Loucy (cell line): ENCODE measurements at regions not wholly inside any gene's neighbourhood (a gene's known extent, or its start where the extent isn't known, plus 50 kb on each side); places are given as distances from the start of the nearest gene placed in this dataset.

Experiments
- H2AFZ ChIP-seq: fragments of 200-600 bp; sonication (generic); 2 replicates; pipeline ENCODE4 v1.6.0; 2016; ENCODE audit warnings: antibody characterized with exemption, mild to moderate bottlenecking, low read length, moderate library complexity
- H3F3A ChIP-seq: fragments of 200-600 bp; 2 replicates; pipeline ENCODE4 v1.6.0; 2016; ENCODE audit warnings: antibody characterized with exemption, low read depth, mild to moderate bottlenecking
- H3K27me3 ChIP-seq: fragments of 200-600 bp; sonication (generic); 2 replicates; pipeline ENCODE4 v1.6.1; 2014; ENCODE audit warnings: low read length, mild to moderate bottlenecking; ENCODE audit not compliant: insufficient read depth, poor library complexity, severe bottlenecking
- H3K36me3 ChIP-seq: fragments of 200-600 bp; sonication (generic); 2 replicates; pipeline ENCODE4 v1.6.1; 2016; ENCODE audit warnings: low read length; ENCODE audit not compliant: insufficient read depth
- H3K4me1 ChIP-seq: fragments of 200-600 bp; sonication (generic); 2 replicates; pipeline ENCODE4 v1.5.1; 2014; ENCODE audit warnings: low read length, mild to moderate bottlenecking; ENCODE audit not compliant: insufficient read depth, poor library complexity, severe bottlenecking
- H3K4me2 ChIP-seq: fragments of 200-600 bp; sonication (generic); 2 replicates; pipeline ENCODE4 v1.6.0; 2014; ENCODE audit warnings: antibody characterized with exemption, low read length, low read depth, mild to moderate bottlenecking; ENCODE audit not compliant: poor library complexity, severe bottlenecking
- H3K4me3 ChIP-seq: fragments of 200-600 bp; sonication (generic); 2 replicates; pipeline ENCODE4 v1.5.1; 2014; ENCODE audit warnings: low read length, mild to moderate bottlenecking, mixed read lengths; ENCODE audit not compliant: poor library complexity, severe bottlenecking
- H3K79me2 ChIP-seq: fragments of 200-600 bp; sonication (generic); 2 replicates; pipeline ENCODE4 v1.6.1; 2014; ENCODE audit warnings: low read length; ENCODE audit not compliant: insufficient read depth
- H3K9ac ChIP-seq: fragments of 200-600 bp; sonication (generic); 2 replicates; pipeline ENCODE4 v1.6.0; 2014; ENCODE audit warnings: mild to moderate bottlenecking, low read depth, low read length, moderate library complexity; ENCODE audit not compliant: poor library complexity, severe bottlenecking
- H3K9me2 ChIP-seq: fragments of 200-600 bp; sonication (generic); replicated peaks from 2 replicates; pipeline ENCODE4 v1.6.1; 2016; ENCODE audit warnings: low read depth, low read length, mixed read lengths
- H3K9me3 ChIP-seq: fragments of 200-600 bp; sonication (generic); 2 replicates; pipeline ENCODE4 v1.6.1; 2014; ENCODE audit warnings: mild to moderate bottlenecking, antibody characterized with exemption, low read length, low read depth; ENCODE audit not compliant: insufficient read depth
- H4K20me1 ChIP-seq: fragments of 200-600 bp; sonication (generic); 2 replicates; pipeline ENCODE4 v1.6.0; 2014; ENCODE audit warnings: antibody characterized with exemption, low read length, mild to moderate bottlenecking; ENCODE audit not compliant: insufficient read depth, poor library complexity, severe bottlenecking
- EZH2phosphoT487 ChIP-seq: fragments of 200-600 bp; IDR thresholded peaks from 2 replicates; pipeline ENCODE4 v1.6.1; 2018; ENCODE audit warnings: antibody characterized with exemption, mild to moderate bottlenecking, moderate library complexity, borderline replicate concordance
- TF ChIP-seq, protein P1 (sequence below): fragments of 200-600 bp; sonication (generic); conservative IDR thresholded peaks from 2 replicates; pipeline ENCODE4 v1.5.1; 2014; ENCODE audit warnings: mild to moderate bottlenecking, antibody characterized with exemption, low read length

- no peak for TF ChIP-seq EZH2phosphoT487
- TF ChIP-seq, protein P1, sequence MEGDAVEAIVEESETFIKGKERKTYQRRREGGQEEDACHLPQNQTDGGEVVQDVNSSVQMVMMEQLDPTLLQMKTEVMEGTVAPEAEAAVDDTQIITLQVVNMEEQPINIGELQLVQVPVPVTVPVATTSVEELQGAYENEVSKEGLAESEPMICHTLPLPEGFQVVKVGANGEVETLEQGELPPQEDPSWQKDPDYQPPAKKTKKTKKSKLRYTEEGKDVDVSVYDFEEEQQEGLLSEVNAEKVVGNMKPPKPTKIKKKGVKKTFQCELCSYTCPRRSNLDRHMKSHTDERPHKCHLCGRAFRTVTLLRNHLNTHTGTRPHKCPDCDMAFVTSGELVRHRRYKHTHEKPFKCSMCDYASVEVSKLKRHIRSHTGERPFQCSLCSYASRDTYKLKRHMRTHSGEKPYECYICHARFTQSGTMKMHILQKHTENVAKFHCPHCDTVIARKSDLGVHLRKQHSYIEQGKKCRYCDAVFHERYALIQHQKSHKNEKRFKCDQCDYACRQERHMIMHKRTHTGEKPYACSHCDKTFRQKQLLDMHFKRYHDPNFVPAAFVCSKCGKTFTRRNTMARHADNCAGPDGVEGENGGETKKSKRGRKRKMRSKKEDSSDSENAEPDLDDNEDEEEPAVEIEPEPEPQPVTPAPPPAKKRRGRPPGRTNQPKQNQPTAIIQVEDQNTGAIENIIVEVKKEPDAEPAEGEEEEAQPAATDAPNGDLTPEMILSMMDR, result no peak
- H2AFZ ChIP-seq, result no peak overlapping the region
- no peaks in the 10 kb centered on the region for H4K20me1 ChIP-seq
- no peaks in the 10 kb centered on the region for H3F3A ChIP-seq
- H3K27me3 ChIP-seq, result no peaks in the 10 kb centered on the region
- H3K4me1 ChIP-seq, result no peaks in the 10 kb centered on the region
- no peak overlapping the region for H3K9ac ChIP-seq
- H3K4me2 ChIP-seq, result no peak overlapping the region
- H3K9me3 ChIP-seq, result peaks cover 3% of the 10 kb centered on the region; the same call in 1 of the 2 replicates
- no peak overlapping the region for H3K4me3 ChIP-seq
- H3K79me2 ChIP-seq, result no peaks in the 10 kb centered on the region
- H3K36me3 ChIP-seq, result no peaks in the 10 kb centered on the region
- no peaks in the 10 kb centered on the region for H3K9me2 ChIP-seq
These were observed 191.6 kb downstream of the TTC32 start for GRCh38 chr2:19710230-19710629.

GRCh38 chr2:19709553-19709952 is 192.2 kb downstream of the TTC32 start:
- Histone ChIP-seq H3K36me3 (no peaks in the 10 kb centered on the region), H2AFZ (no peak overlapping the region), H3F3A (no peaks in the 10 kb centered on the region), H4K20me1 (no peaks in the 10 kb centered on the region), H3K9ac (no peak overlapping the region), H3K9me3 (no peaks in the 10 kb centered on the region), H3K9me2 (no peaks in the 10 kb centered on the region), H3K4me3 (no peak overlapping the region), H3K79me2 (no peaks in the 10 kb centered on the region), H3K4me1 (no peaks in the 10 kb centered on the region), H3K27me3 (no peaks in the 10 kb centered on the region), H3K4me2 (no peak overlapping the region)
- TF ChIP-seq EZH2phosphoT487, result no peak
- TF ChIP-seq, protein P1, result no peak

GRCh38 chr2:19708776-19709175 is 193.0 kb downstream of the TTC32 start:
- Histone ChIP-seq H3K4me2 (no peak overlapping the region), H3K4me1 (no peaks in the 10 kb centered on the region), H3K4me3 (no peak overlapping the region), H3K9ac (no peak overlapping the region), H3K9me3 (no peaks in the 10 kb centered on the region), H3K27me3 (no peaks in the 10 kb centered on the region), H2AFZ (no peak overlapping the region), H3K36me3 (no peaks in the 10 kb centered on the region), H3K9me2 (no peaks in the 10 kb centered on the region), H4K20me1 (no peaks in the 10 kb centered on the region), H3F3A (no peaks in the 10 kb centered on the region), H3K79me2 (no peaks in the 10 kb centered on the region)
- TF ChIP-seq, protein P1, result no peak
- TF ChIP-seq EZH2phosphoT487, result no peak
